T47D (cell line): ENCODE measurements at regions not wholly inside any gene's neighbourhood (a gene's known extent, or its start where the extent isn't known, plus 50 kb on each side); places are given as distances from the start of the nearest gene placed in this dataset.
A peak's percentile ranks its signal among the peaks of the same experiment; 100 is the strongest.

ENCODE experiments used
- DNase-seq, 2 experiments: peaks; one replicate each; pipeline versions ENCODE4 v3.0.0 to v3.0.0-alpha.2; 2011 to 2012; ENCODE audit warnings: low read depth in 1 of 2, low spot score in 1 of 2
- JUND ChIP-seq: IDR thresholded peaks from 2 replicates; pipeline ENCODE4 v1.6.1; 2012; ENCODE audit warnings: low read depth
- in situ Hi-C: cut with HindIII; loops from 2 replicates; pipeline ENCODE4 v1.10.0; 2016; ENCODE audit warnings: low sequenced_read_pairs, low pct_unique_long_range_greater_than_20kb

DNA sequence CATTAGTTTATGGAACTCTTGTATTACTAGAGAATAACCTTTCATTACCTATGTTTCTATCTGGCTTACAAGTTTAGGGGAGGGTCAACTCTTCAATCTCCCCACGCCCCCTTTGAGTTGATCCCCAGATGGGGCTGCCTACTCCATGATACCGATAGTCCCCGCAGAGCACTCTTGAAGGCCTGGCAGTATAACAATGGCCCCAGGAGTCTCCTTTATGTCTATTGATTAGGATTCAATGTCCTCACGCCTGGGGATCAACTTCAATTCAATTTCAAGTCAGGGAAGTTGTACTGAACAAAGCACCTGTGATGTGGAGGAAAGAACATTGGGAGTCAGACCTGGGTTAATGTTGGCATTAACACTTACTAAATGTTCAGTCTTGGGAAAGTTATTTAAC is 520.2 kb downstream of the METTL15 start:
- in situ Hi-C loops: no loop called here
- TF ChIP-seq JUND: no peak
- no peak for DNase-seq

- DNase-seq: no peak
- in situ Hi-C loops: no loop called here
- no peak for TF ChIP-seq JUND
These were observed 519.6 kb downstream of the METTL15 start for GRCh38 chr11:28627690-28628255.

- DNase-seq: no peak
- TF ChIP-seq JUND: no peak
- in situ Hi-C loops: no loop called here
These were observed 517.3 kb downstream of the METTL15 start for GRCh38 chr11:28625532-28625931.

DNA sequence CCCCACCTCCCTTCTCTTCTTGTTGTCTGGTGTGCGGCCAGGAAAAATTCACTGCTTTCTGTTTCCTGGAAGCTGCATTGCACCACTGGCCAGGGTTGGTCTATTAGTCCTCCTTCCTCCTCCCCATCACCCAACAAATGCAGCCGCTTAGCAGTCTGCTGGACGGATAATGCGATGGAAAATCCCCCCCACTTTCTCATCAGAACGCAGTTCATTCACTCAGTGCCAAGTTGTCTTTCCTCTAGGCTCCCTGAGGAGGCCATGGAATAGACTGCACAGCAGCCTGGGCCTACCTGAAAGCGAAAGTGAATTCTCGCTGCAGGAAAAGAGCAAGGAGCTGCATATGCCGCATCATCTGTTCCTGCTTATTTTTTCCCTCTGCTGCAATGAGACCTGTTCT is 513.6 kb downstream of the METTL15 start:
- TF ChIP-seq JUND: no peak
- DNase-seq: peak; percentile 41 to 57

GRCh38 chr11:28619846-28620540 is 511.8 kb downstream of the METTL15 start:
- in situ Hi-C loops: no loop called here
- TF ChIP-seq JUND: no peak
- DNase-seq: peak in 1 of 2 experiments; percentile 15

More for the DNA sequence above, 513.6 kb downstream of the METTL15 start:
- in situ Hi-C loops: no loop called here

DNA sequence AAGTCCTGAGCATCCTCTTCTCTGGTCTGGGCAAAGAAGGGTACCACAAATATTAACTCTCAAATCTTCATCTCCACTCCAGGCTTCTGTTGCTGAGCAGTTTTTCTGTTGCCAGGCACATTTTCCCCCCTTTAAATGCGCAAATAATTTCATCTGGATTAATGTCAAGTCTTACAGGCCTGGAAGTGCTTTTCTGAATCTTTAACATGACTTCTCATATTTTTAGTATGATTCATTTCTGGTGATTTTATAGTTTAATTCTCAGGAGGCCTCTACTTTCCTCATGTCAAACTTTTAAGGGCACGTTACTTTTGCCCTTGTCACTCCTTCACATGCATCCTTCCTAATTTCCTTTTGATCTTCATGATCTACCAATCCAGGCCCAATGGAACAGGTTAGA is 510.2 kb downstream of the METTL15 start:
- in situ Hi-C loops: no loop called here
- TF ChIP-seq JUND: no peak
- DNase-seq: no peak

GRCh38 chr11:28616160-28616965 is 508.2 kb downstream of the METTL15 start:
- in situ Hi-C loops: no loop called here
- TF ChIP-seq JUND: no peak
- no peak for DNase-seq

GRCh38 chr11:28615542-28615941 is 507.4 kb downstream of the METTL15 start:
- DNase-seq: peak in 1 of 2 experiments; percentile 76
- TF ChIP-seq JUND: no peak
- in situ Hi-C loops: no loop called here

GRCh38 chr11:28606930-28607329 is 498.7 kb downstream of the METTL15 start:
- TF ChIP-seq JUND: no peak
- no peak for DNase-seq
- in situ Hi-C loops: no loop called here

GRCh38 chr11:28599656-28600055 is 491.5 kb downstream of the METTL15 start:
- in situ Hi-C loops: no loop called here
- DNase-seq: no peak
- no peak for TF ChIP-seq JUND

DNA sequence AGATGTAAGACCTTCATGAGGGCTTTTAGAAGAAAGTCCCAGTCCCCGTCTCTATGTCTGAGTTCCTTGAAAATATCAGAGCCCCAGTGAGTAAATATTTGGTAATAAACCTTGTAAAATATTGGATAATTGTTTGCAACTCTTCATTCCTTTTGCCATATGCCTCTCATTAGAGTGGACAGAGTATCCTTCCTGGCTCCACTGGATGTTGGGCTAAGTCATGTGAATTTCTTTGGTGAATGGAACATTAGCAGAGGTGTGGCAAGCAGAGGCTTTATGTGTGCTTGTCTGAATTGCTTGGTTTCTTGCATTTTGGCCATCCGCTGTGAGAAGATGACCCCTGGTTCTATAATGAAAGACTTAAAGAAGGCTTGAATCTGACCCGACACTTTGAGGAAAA is 490.3 kb downstream of the METTL15 start:
- no peak for TF ChIP-seq JUND
- no peak for DNase-seq
- in situ Hi-C loops: no loop called here

- in situ Hi-C loops: no loop called here
- no peak for TF ChIP-seq JUND
- no peak for DNase-seq
These were observed 488.6 kb downstream of the METTL15 start for GRCh38 chr11:28596816-28597215.

DNA sequence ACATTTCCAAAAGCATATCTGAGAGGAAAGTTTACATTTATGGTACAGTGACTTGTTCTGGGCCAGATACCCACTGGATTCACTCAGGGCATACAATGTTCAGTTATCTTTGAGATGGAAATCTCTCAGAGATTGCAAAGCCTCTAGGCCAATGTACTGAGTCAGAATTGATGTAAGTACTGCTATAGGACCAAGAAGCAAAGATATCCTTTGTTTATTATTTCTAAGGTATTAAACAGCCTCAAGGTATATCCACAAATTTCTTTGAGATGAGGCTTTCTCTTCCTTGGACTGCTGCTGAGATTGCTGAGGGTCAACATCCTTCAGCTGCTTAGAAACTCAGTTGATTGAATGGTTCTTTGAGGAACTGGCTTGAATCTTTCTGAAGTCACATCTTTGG is 484.0 kb downstream of the METTL15 start:
- no peak for DNase-seq
- no peak for TF ChIP-seq JUND
- in situ Hi-C loops: no loop called here

DNA sequence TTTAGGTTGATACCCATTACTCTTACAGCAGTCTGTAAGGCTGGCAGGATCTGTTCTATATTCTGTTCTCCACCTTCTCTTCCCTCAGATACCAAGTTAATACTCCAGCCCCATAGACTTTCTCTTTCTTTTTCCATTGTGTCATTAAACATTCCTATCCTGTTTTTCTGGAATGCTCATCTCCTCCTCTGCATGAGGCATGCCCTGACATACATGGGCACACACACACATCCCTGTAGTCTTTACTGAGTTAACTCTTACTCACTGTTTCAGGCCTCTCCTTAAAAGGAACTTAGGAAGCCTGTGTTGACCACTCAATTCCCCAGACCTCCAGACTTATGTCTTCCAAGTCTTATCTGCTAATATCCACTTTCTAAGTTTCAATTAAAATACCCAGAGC is 476.8 kb downstream of the METTL15 start:
- in situ Hi-C loops: no loop called here
- TF ChIP-seq JUND: no peak
- DNase-seq: no peak
